ENCODE measurements at regions not wholly inside any gene's neighbourhood (a gene's known extent, or its start where the extent isn't known, plus 50 kb on each side); places are given as distances from the start of the nearest gene placed in this dataset.

GRCh38 chr2:173750831-173751230 lies 214.3 kb downstream of the SP3 start:
- Histone ChIP-seq H2AFZ (ENCODE audit: low read length, unreplicated experiment) (peak overlapping the region; percentile 75), H3K79me2 (ENCODE audit: control insufficient read depth, insufficient read depth, low read length, unreplicated experiment) (no peaks in the 10 kb centered on the region), H3K27me3 (ENCODE audit: insufficient read depth, low read length) (no peaks in the 10 kb centered on the region), H3K36me3 (ENCODE audit: insufficient read depth, low read length) (no peaks in the 10 kb centered on the region), H3K4me3 (ENCODE audit: low read depth, low read length) (no peak overlapping the region), H3K27ac (ENCODE audit: low read depth, low read length) (no peak overlapping the region), H3K4me1 (ENCODE audit: control insufficient read depth, insufficient read depth, low read length, unreplicated experiment) (no peaks in the 10 kb centered on the region)

GRCh38 chr2:173751245-173751975 lies 213.8 kb downstream of the SP3 start:
- Histone ChIP-seq H3K27ac (ENCODE audit: low read depth, low read length) (no peak overlapping the region), H3K4me3 (ENCODE audit: low read depth, low read length) (no peak overlapping the region), H3K27me3 (ENCODE audit: insufficient read depth, low read length) (no peaks in the 10 kb centered on the region), H3K4me1 (ENCODE audit: control insufficient read depth, insufficient read depth, low read length, unreplicated experiment) (no peaks in the 10 kb centered on the region), H3K36me3 (ENCODE audit: insufficient read depth, low read length) (no peaks in the 10 kb centered on the region), H2AFZ (ENCODE audit: low read length, unreplicated experiment) (no peak overlapping the region), H3K79me2 (ENCODE audit: control insufficient read depth, insufficient read depth, low read length, unreplicated experiment) (no peaks in the 10 kb centered on the region)

GRCh38 chr2:173752152-173752551 lies 213.0 kb downstream of the SP3 start:
- H3K4me3 ChIP-seq (ENCODE audit: low read depth, low read length), result no peak overlapping the region
- no peaks in the 10 kb centered on the region for H3K27me3 ChIP-seq (ENCODE audit: insufficient read depth, low read length)
- H3K4me1 ChIP-seq (ENCODE audit: control insufficient read depth, insufficient read depth, low read length, unreplicated experiment), result no peaks in the 10 kb centered on the region
- no peaks in the 10 kb centered on the region for H3K36me3 ChIP-seq (ENCODE audit: insufficient read depth, low read length)
- H3K79me2 ChIP-seq (ENCODE audit: control insufficient read depth, insufficient read depth, low read length, unreplicated experiment), result no peaks in the 10 kb centered on the region
- H2AFZ ChIP-seq (ENCODE audit: low read length, unreplicated experiment), result no peak overlapping the region
- H3K27ac ChIP-seq (ENCODE audit: low read depth, low read length), result no peak overlapping the region

- no peaks in the 10 kb centered on the region for H3K27me3 ChIP-seq (ENCODE audit: insufficient read depth, low read length)
- no peaks in the 10 kb centered on the region for H3K79me2 ChIP-seq (ENCODE audit: control insufficient read depth, insufficient read depth, low read length, unreplicated experiment)
- H3K4me3 ChIP-seq (ENCODE audit: low read depth, low read length), result no peak overlapping the region
- no peak overlapping the region for H2AFZ ChIP-seq (ENCODE audit: low read length, unreplicated experiment)
- no peaks in the 10 kb centered on the region for H3K36me3 ChIP-seq (ENCODE audit: insufficient read depth, low read length)
- no peak overlapping the region for H3K27ac ChIP-seq (ENCODE audit: low read depth, low read length)
- no peaks in the 10 kb centered on the region for H3K4me1 ChIP-seq (ENCODE audit: control insufficient read depth, insufficient read depth, low read length, unreplicated experiment)
These were observed 211.7 kb downstream of the SP3 start for GRCh38 chr2:173753441-173753840.

- no peaks in the 10 kb centered on the region for H3K27me3 ChIP-seq (ENCODE audit: insufficient read depth, low read length)
- H3K4me3 ChIP-seq (ENCODE audit: low read depth, low read length), result no peak overlapping the region
- no peak overlapping the region for H2AFZ ChIP-seq (ENCODE audit: low read length, unreplicated experiment)
- H3K79me2 ChIP-seq (ENCODE audit: control insufficient read depth, insufficient read depth, low read length, unreplicated experiment), result no peaks in the 10 kb centered on the region
- no peak overlapping the region for H3K27ac ChIP-seq (ENCODE audit: low read depth, low read length)
- no peaks in the 10 kb centered on the region for H3K4me1 ChIP-seq (ENCODE audit: control insufficient read depth, insufficient read depth, low read length, unreplicated experiment)
- H3K36me3 ChIP-seq (ENCODE audit: insufficient read depth, low read length), result no peaks in the 10 kb centered on the region
These were observed 211.0 kb downstream of the SP3 start for GRCh38 chr2:173754165-173754564.

GRCh38 chr2:173754837-173755236 lies 210.3 kb downstream of the SP3 start:
- Histone ChIP-seq H3K27ac (ENCODE audit: low read depth, low read length) (no peak overlapping the region), H3K79me2 (ENCODE audit: control insufficient read depth, insufficient read depth, low read length, unreplicated experiment) (no peaks in the 10 kb centered on the region), H2AFZ (ENCODE audit: low read length, unreplicated experiment) (no peak overlapping the region), H3K36me3 (ENCODE audit: insufficient read depth, low read length) (no peaks in the 10 kb centered on the region), H3K27me3 (ENCODE audit: insufficient read depth, low read length) (no peaks in the 10 kb centered on the region), H3K4me3 (ENCODE audit: low read depth, low read length) (no peak overlapping the region), H3K4me1 (ENCODE audit: control insufficient read depth, insufficient read depth, low read length, unreplicated experiment) (no peaks in the 10 kb centered on the region)

- Histone ChIP-seq H3K4me1 (ENCODE audit: control insufficient read depth, insufficient read depth, low read length, unreplicated experiment) (no peaks in the 10 kb centered on the region), H2AFZ (ENCODE audit: low read length, unreplicated experiment) (no peak overlapping the region)
These were observed 209.4 kb downstream of the SP3 start for GRCh38 chr2:173755798-173756197.

GRCh38 chr2:173759959-173760358 lies 205.2 kb downstream of the SP3 start:
- Histone ChIP-seq H3K36me3 (ENCODE audit: insufficient read depth, low read length) (no peaks in the 10 kb centered on the region), H3K27me3 (ENCODE audit: insufficient read depth, low read length) (peaks cover 8% of the 10 kb centered on the region; the same call in 1 of the 2 replicates), H3K4me1 (ENCODE audit: control insufficient read depth, insufficient read depth, low read length, unreplicated experiment) (no peaks in the 10 kb centered on the region), H3K79me2 (ENCODE audit: control insufficient read depth, insufficient read depth, low read length, unreplicated experiment) (no peaks in the 10 kb centered on the region), H3K4me3 (ENCODE audit: low read depth, low read length) (no peak overlapping the region), H2AFZ (ENCODE audit: low read length, unreplicated experiment) (no peak overlapping the region), H3K27ac (ENCODE audit: low read depth, low read length) (no peak overlapping the region)

More at GRCh38 chr2:173755798-173756197, 209.4 kb downstream of the SP3 start:
- no peak overlapping the region for H3K27ac ChIP-seq (ENCODE audit: low read depth, low read length)
- no peaks in the 10 kb centered on the region for H3K79me2 ChIP-seq (ENCODE audit: control insufficient read depth, insufficient read depth, low read length, unreplicated experiment)
- H3K36me3 ChIP-seq (ENCODE audit: insufficient read depth, low read length), result no peaks in the 10 kb centered on the region
- H3K4me3 ChIP-seq (ENCODE audit: low read depth, low read length), result no peak overlapping the region
- H3K27me3 ChIP-seq (ENCODE audit: insufficient read depth, low read length), result no peaks in the 10 kb centered on the region

- Histone ChIP-seq H2AFZ (ENCODE audit: low read length, unreplicated experiment) (no peak overlapping the region), H3K27ac (ENCODE audit: low read depth, low read length) (no peak overlapping the region), H3K4me3 (ENCODE audit: low read depth, low read length) (no peak overlapping the region), H3K79me2 (ENCODE audit: control insufficient read depth, insufficient read depth, low read length, unreplicated experiment) (no peaks in the 10 kb centered on the region), H3K36me3 (ENCODE audit: insufficient read depth, low read length) (no peaks in the 10 kb centered on the region), H3K27me3 (ENCODE audit: insufficient read depth, low read length) (peaks cover 8% of the 10 kb centered on the region; the same call in 1 of the 2 replicates), H3K4me1 (ENCODE audit: control insufficient read depth, insufficient read depth, low read length, unreplicated experiment) (no peaks in the 10 kb centered on the region)
These were observed 204.6 kb downstream of the SP3 start for GRCh38 chr2:173760553-173760952.

GRCh38 chr2:173761603-173762119 lies 203.5 kb downstream of the SP3 start:
- Histone ChIP-seq H3K27ac (ENCODE audit: low read depth, low read length) (no peak overlapping the region), H3K79me2 (ENCODE audit: control insufficient read depth, insufficient read depth, low read length, unreplicated experiment) (no peaks in the 10 kb centered on the region), H3K27me3 (ENCODE audit: insufficient read depth, low read length) (peaks cover 11% of the 10 kb centered on the region; the same call in 1 of the 2 replicates), H3K36me3 (ENCODE audit: insufficient read depth, low read length) (no peaks in the 10 kb centered on the region), H2AFZ (ENCODE audit: low read length, unreplicated experiment) (no peak overlapping the region), H3K4me3 (ENCODE audit: low read depth, low read length) (no peak overlapping the region), H3K4me1 (ENCODE audit: control insufficient read depth, insufficient read depth, low read length, unreplicated experiment) (no peaks in the 10 kb centered on the region)

- Histone ChIP-seq H3K79me2 (ENCODE audit: control insufficient read depth, insufficient read depth, low read length, unreplicated experiment) (no peaks in the 10 kb centered on the region), H3K36me3 (ENCODE audit: insufficient read depth, low read length) (no peaks in the 10 kb centered on the region), H2AFZ (ENCODE audit: low read length, unreplicated experiment) (no peak overlapping the region), H3K4me3 (ENCODE audit: low read depth, low read length) (no peak overlapping the region), H3K4me1 (ENCODE audit: control insufficient read depth, insufficient read depth, low read length, unreplicated experiment) (no peaks in the 10 kb centered on the region), H3K27me3 (ENCODE audit: insufficient read depth, low read length) (peaks cover 16% of the 10 kb centered on the region; the same call in 1 of the 2 replicates), H3K27ac (ENCODE audit: low read depth, low read length) (no peak overlapping the region)
These were observed 203.0 kb downstream of the SP3 start for GRCh38 chr2:173762221-173762620.
